Transverse colon (tissue), 4 donors: ENCODE measurements at regions not wholly inside any gene's neighbourhood (a gene's known extent, or its start where the extent isn't known, plus 50 kb on each side); places are given as distances from the start of the nearest gene placed in this dataset.

Experiments used
- DNase-seq: peaks from one replicate; pipeline ENCODE4 v3.0.0-alpha.2; 2019
- H3K27ac ChIP-seq, 4 donors: fragments of 200-600 bp; sonication (generic); 2 replicates each; pipeline ENCODE4 v1.5.1; 2016 to 2018; ENCODE audit warnings: inconsistent platforms in 4 of 4
- H3K27me3 ChIP-seq: fragments of 200-600 bp; sonication (generic); 2 replicates; pipeline ENCODE4 v1.5.1; 2017; ENCODE audit warnings: inconsistent platforms
- H3K36me3 ChIP-seq, 4 donors: fragments of 200-600 bp; sonication (generic); 2 replicates each; pipeline ENCODE4 v1.5.1; 2017 to 2019; ENCODE audit warnings: inconsistent platforms in 4 of 4
- H3K4me1 ChIP-seq, 4 donors: fragments of 200-600 bp; sonication (generic); 2 replicates each; pipeline ENCODE4 v1.5.1; 2017 to 2020; ENCODE audit warnings: inconsistent platforms in 4 of 4
- H3K4me3 ChIP-seq, 4 donors: fragments of 200-600 bp; sonication (generic); 1 replicate in 1 of 4; 2 replicates in 3 of 4; pipeline versions ENCODE4 v1.5.1 to v1.6.1; 2017 to 2019; ENCODE audit warnings: inconsistent platforms in 4 of 4
- H3K9me3 ChIP-seq, 2 donors: fragments of 200-600 bp; sonication (generic); 2 replicates each; pipeline ENCODE4 v1.5.1; 2017 to 2019; ENCODE audit warnings: inconsistent platforms in 2 of 2
- EP300 ChIP-seq: sonication (generic); formaldehyde crosslinking; IDR thresholded peaks from one replicate; pipeline ENCODE4 v1.6.1; 2017; ENCODE audit warnings: antibody characterized with exemption, low read depth
- POLR2A ChIP-seq: fragments of 450-650 bp; IDR thresholded peaks from one replicate; pipeline ENCODE4 v1.6.1; 2016; ENCODE audit warnings: antibody characterized with exemption, mild to moderate bottlenecking, moderate library complexity
- POLR2AphosphoS5 ChIP-seq, 3 donors: sonication (generic); formaldehyde crosslinking; IDR thresholded peaks; one replicate each; pipeline ENCODE4 v1.6.1; 2016; ENCODE audit warnings: antibody characterized with exemption in 3 of 3
- WGBS, 2 donors: methylation state at CpG; one replicate each; pipeline ENCODE4 v1.1.5; 2018; ENCODE audit warnings: low coverage in 1 of 2; 5-methylcytosine and 5-hydroxymethylcytosine counted together
- in situ Hi-C, 4 donors: fragments of 200-750 bp; cut with MboI; loops; one replicate each; pipeline versions ENCODE4 v1.15.0 to v1.15.1; 2017; ENCODE audit warnings: low sequenced_read_pairs in 3 of 4, low pct_ligation_motif_present in 1 of 4, low pct_unique_long_range_greater_than_20kb in 1 of 4
- intact Hi-C: fragments of 100-400 bp; cut with DNase I; formaldehyde crosslinking; loops from one replicate; pipeline ENCODE4 v1.15.1; 2023; ENCODE audit warnings: low total_unique reads
- small RNA-seq, 4 donors: library from RNA; depleted of rRNA; stranded (forward); fragments of <200 nt; gene quantifications; one replicate each; pipeline ENCODE3, GENCODE V24; 2016
- TF ChIP-seq, protein P1 (sequence below), 5 experiments: fragments of 200-600 bp in 3 of 5; fragments of 450-650 bp in 2 of 5; sonication (generic) in 3 of 5; IDR thresholded peaks; 1 replicate in 2 of 5; 2 replicates in 3 of 5; pipeline ENCODE4 v1.5.1; 2016 to 2017; ENCODE audit warnings: antibody characterized with exemption in 5 of 5, inconsistent platforms in 3 of 5, mild to moderate bottlenecking in 2 of 5, moderate library complexity in 1 of 5

DNA sequence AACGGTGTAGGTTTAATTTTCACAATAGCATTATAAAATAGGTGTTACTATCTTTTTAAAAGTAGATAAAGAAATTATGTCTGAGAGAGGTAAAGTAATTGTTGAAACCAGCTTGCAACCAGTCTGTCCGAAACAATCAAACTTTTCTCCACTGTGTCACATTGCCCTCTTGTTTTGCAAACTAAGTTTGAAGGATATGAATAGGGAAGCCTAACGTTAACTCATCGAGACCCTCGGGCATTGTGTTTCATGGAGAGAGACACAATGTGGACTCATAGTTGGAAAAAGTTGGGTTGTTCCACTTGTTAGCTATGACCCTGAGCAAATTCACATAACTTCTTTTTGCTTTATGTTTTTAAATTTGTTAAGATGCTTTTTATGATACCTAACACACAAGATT lies 254.4 kb upstream of the IMPG1 start:
- DNase-seq, result no peak
- intact Hi-C loops, result no loop called here
- no peaks in the 10 kb centered on the region for H3K36me3 ChIP-seq
- 80 to 87% methylated on average over 5 of the region's 5 CpGs for WGBS, 2 donors
- no peak overlapping the region for H3K27ac ChIP-seq
- no peaks in the 10 kb centered on the region for H3K27me3 ChIP-seq
- no peaks in the 10 kb centered on the region for H3K9me3 ChIP-seq
- no peak for TF ChIP-seq EP300
- TF ChIP-seq, protein P1, sequence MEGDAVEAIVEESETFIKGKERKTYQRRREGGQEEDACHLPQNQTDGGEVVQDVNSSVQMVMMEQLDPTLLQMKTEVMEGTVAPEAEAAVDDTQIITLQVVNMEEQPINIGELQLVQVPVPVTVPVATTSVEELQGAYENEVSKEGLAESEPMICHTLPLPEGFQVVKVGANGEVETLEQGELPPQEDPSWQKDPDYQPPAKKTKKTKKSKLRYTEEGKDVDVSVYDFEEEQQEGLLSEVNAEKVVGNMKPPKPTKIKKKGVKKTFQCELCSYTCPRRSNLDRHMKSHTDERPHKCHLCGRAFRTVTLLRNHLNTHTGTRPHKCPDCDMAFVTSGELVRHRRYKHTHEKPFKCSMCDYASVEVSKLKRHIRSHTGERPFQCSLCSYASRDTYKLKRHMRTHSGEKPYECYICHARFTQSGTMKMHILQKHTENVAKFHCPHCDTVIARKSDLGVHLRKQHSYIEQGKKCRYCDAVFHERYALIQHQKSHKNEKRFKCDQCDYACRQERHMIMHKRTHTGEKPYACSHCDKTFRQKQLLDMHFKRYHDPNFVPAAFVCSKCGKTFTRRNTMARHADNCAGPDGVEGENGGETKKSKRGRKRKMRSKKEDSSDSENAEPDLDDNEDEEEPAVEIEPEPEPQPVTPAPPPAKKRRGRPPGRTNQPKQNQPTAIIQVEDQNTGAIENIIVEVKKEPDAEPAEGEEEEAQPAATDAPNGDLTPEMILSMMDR (IDR thresholded peaks at IDR 0.05), result no peak
- no peak for TF ChIP-seq POLR2A
- TF ChIP-seq POLR2AphosphoS5 (IDR thresholded peaks at IDR 0.05), result no peak
- no peak overlapping the region for H3K4me3 ChIP-seq
- in situ Hi-C loops, result no loop called here
- no peaks in the 10 kb centered on the region for H3K4me1 ChIP-seq

Small RNAs in the stretch of these regions (small RNA-seq; reads per million reads assigned to genes)
- 0 reads per million in 4 donors for gene AL365222.1
- gene RNU6-261P, result 0 reads per million in 4 donors
- 0 reads per million in 4 donors for gene RNU6-84P
